GM23338 (cell line): ENCODE measurements at regions not wholly inside any gene's neighbourhood (a gene's known extent, or its start where the extent isn't known, plus 50 kb on each side); places are given as distances from the start of the nearest gene placed in this dataset.
"Not testable (repeated sequence)": the region's sequence is repeated elsewhere in the genome, so short reads cannot be mapped to it uniquely, and the experiment has no call there.

Experiments
- CREB1 ChIP-seq: fragments of 250-450 bp; sonication (Bioruptor Pico); IDR thresholded peaks from 2 replicates; pipeline ENCODE4 v1.5.0; 2020; ENCODE audit warnings: low read depth, mild to moderate bottlenecking, moderate library complexity
- CTCF ChIP-seq, 2 experiments: fragments of 200-600 bp in 1 of 2; sonication (generic) in 1 of 2; conservative IDR thresholded peaks; 2 replicates each; pipeline versions ENCODE4 v1.5.1 to v1.6.1; 2016 to 2017; ENCODE audit warnings: antibody characterized with exemption in 2 of 2, low read depth in 2 of 2, mild to moderate bottlenecking in 2 of 2, moderate library complexity in 1 of 2
- EZH2 ChIP-seq: fragments of 200-600 bp; sonication (generic); IDR thresholded peaks from one replicate; pipeline ENCODE4 v1.8.0; 2017; ENCODE audit warnings: antibody characterized with exemption, mild to moderate bottlenecking, low read depth; ENCODE audit not compliant: unreplicated experiment
- EZH2phosphoT487 ChIP-seq: fragments of 200-600 bp; sonication (generic); IDR thresholded peaks from one replicate; pipeline ENCODE4 v1.8.1; 2018; ENCODE audit warnings: antibody characterized with exemption; ENCODE audit not compliant: unreplicated experiment
- JUNB ChIP-seq: IDR thresholded peaks from one replicate; pipeline ENCODE4 v1.6.1; 2016; ENCODE audit warnings: antibody characterized with exemption; ENCODE audit not compliant: unreplicated experiment
- POLR2AphosphoS5 ChIP-seq: IDR thresholded peaks from 2 replicates; pipeline ENCODE4 v1.6.1; 2016; ENCODE audit warnings: antibody characterized with exemption, low read depth
- REST ChIP-seq: IDR thresholded peaks from one replicate; pipeline ENCODE4 v1.6.1; 2018; ENCODE audit warnings: antibody characterized with exemption; ENCODE audit not compliant: unreplicated experiment
- STAT1 ChIP-seq: IDR thresholded peaks from one replicate; pipeline ENCODE4 v1.6.1; 2016; ENCODE audit warnings: antibody characterized with exemption; ENCODE audit not compliant: unreplicated experiment
- ZNF331 ChIP-seq: fragments of 250-450 bp; sonication (Bioruptor Pico); IDR thresholded peaks from 2 replicates; pipeline ENCODE4 v1.5.0; 2020; ENCODE audit warnings: low read depth, mild to moderate bottlenecking, moderate library complexity
- ZNF462 ChIP-seq: fragments of 250-450 bp; sonication (Bioruptor Pico); IDR thresholded peaks from 2 replicates; pipeline ENCODE4 v1.5.0; 2020; ENCODE audit warnings: mild to moderate bottlenecking, moderate library complexity

- TF ChIP-seq EZH2phosphoT487; ZNF462 (CRISPR knock-in tag); POLR2AphosphoS5; CTCF (conservative IDR thresholded peaks at IDR 0.05; ENCODE audit: low read depth in 2 of 2); STAT1; REST; EZH2; CREB1 (CRISPR knock-in tag); JUNB; ZNF331 (CRISPR knock-in tag): not testable (repeated sequence)
Observed at GRCh38 chr16:29266612-29267011, 139.9 kb downstream of the NPIPB11 start.
